Ishikawa (cell line): ENCODE measurements at regions not wholly inside any gene's neighbourhood (a gene's known extent, or its start where the extent isn't known, plus 50 kb on each side); places are given as distances from the start of the nearest gene placed in this dataset.

Experiments used
- CEBPB ChIP-seq: IDR thresholded peaks from 2 replicates; pipeline ENCODE4 v1.6.1; 2012
- CREB1 ChIP-seq: IDR thresholded peaks from 2 replicates; pipeline ENCODE4 v1.6.1; 2012; ENCODE audit warnings: low read depth
- EGR1 ChIP-seq: IDR thresholded peaks from 2 replicates; pipeline ENCODE4 v1.6.1; 2012
- EP300 ChIP-seq: IDR thresholded peaks from 2 replicates; pipeline ENCODE4 v1.6.1; 2012; ENCODE audit warnings: borderline replicate concordance
- FOXM1 ChIP-seq: IDR thresholded peaks from 2 replicates; pipeline ENCODE4 v1.6.1; 2012; ENCODE audit warnings: low read depth, borderline replicate concordance
- MAX ChIP-seq: IDR thresholded peaks from 2 replicates; pipeline ENCODE4 v1.6.1; 2012
- NFIC ChIP-seq: IDR thresholded peaks from 2 replicates; pipeline ENCODE4 v1.6.1; 2012
- RAD21 ChIP-seq: IDR thresholded peaks from 2 replicates; pipeline ENCODE4 v1.6.1; 2012; ENCODE audit warnings: low read depth
- REST ChIP-seq: IDR thresholded peaks from 2 replicates; pipeline ENCODE4 v1.6.1; 2012; ENCODE audit warnings: low read depth, mild to moderate bottlenecking
- TAF1 ChIP-seq: IDR thresholded peaks from 2 replicates; pipeline ENCODE4 v1.6.1; 2012; ENCODE audit warnings: low read depth, mild to moderate bottlenecking
- TCF12 ChIP-seq: IDR thresholded peaks from 2 replicates; pipeline ENCODE4 v1.6.1; 2012; ENCODE audit warnings: low read depth
- TEAD4 ChIP-seq: IDR thresholded peaks from 2 replicates; pipeline ENCODE4 v1.6.1; 2012
- USF1 ChIP-seq: IDR thresholded peaks from 2 replicates; pipeline ENCODE4 v1.6.1; 2012
- YY1 ChIP-seq: IDR thresholded peaks from 2 replicates; pipeline ENCODE4 v1.6.1; 2012; ENCODE audit warnings: low read depth
- ZBTB7A ChIP-seq: IDR thresholded peaks from 2 replicates; pipeline ENCODE4 v1.6.1; 2012; ENCODE audit warnings: low read depth

- TF ChIP-seq YY1 (no peak), EP300 (no peak), TAF1 (no peak), USF1 (no peak), ZBTB7A (no peak), EGR1 (no peak), CREB1 (no peak), FOXM1 (no peak), NFIC (no peak), MAX (no peak), TCF12 (no peak), TEAD4 (no peak), RAD21 (no peak), CEBPB (no peak)
These were observed 71.9 kb upstream of the FAM9A start for GRCh38 chrX:8873102-8873501.

- no peak for TF ChIP-seq FOXM1
- TF ChIP-seq TAF1: no peak
- no peak for TF ChIP-seq TEAD4
- no peak for TF ChIP-seq YY1
- TF ChIP-seq MAX: no peak
- TF ChIP-seq CREB1: no peak
These were observed 69.2 kb upstream of the FAM9A start for GRCh38 chrX:8870411-8870810.

- TF ChIP-seq TCF12 (no peak), FOXM1 (no peak), EP300 (no peak), CEBPB (no peak)
These were observed 68.6 kb upstream of the FAM9A start for GRCh38 chrX:8869812-8870211.

GRCh38 chrX:8868906-8869305 is 67.7 kb upstream of the FAM9A start:
- TF ChIP-seq TCF12 (no peak), ZBTB7A (no peak), FOXM1 (no peak), REST (no peak), MAX (no peak), EP300 (no peak), TEAD4 (no peak), RAD21 (no peak), YY1 (no peak), CEBPB (no peak), NFIC (no peak)

- no peak for TF ChIP-seq NFIC
- no peak for TF ChIP-seq USF1
- TF ChIP-seq YY1: no peak
- no peak for TF ChIP-seq TCF12
- no peak for TF ChIP-seq REST
- no peak for TF ChIP-seq EGR1
- TF ChIP-seq MAX: no peak
- no peak for TF ChIP-seq TEAD4
- TF ChIP-seq CEBPB: no peak
- TF ChIP-seq FOXM1: no peak
- TF ChIP-seq EP300: no peak
- no peak for TF ChIP-seq CREB1
- TF ChIP-seq TAF1: no peak
- no peak for TF ChIP-seq RAD21
- TF ChIP-seq ZBTB7A: no peak
These were observed 67.0 kb upstream of the FAM9A start for GRCh38 chrX:8868070-8868773.

- no peak for TF ChIP-seq TEAD4
- no peak for TF ChIP-seq NFIC
- TF ChIP-seq CEBPB: no peak
- TF ChIP-seq YY1: no peak
- no peak for TF ChIP-seq RAD21
- TF ChIP-seq FOXM1: no peak
- no peak for TF ChIP-seq TAF1
- no peak for TF ChIP-seq USF1
- no peak for TF ChIP-seq MAX
- TF ChIP-seq TCF12: no peak
- TF ChIP-seq EP300: no peak
- no peak for TF ChIP-seq REST
- TF ChIP-seq ZBTB7A: no peak
- TF ChIP-seq CREB1: no peak
- no peak for TF ChIP-seq EGR1
These were observed 66.2 kb upstream of the FAM9A start for GRCh38 chrX:8867406-8867805.
